Activated CD4-positive, alpha-beta memory T cell treated with anti-CD3 and anti-CD28 coated beads, Interleukin-2, amount 10 ng/mL, durations not matched to agents 7 days and 5 days (primary cell): ENCODE measurements at regions not wholly inside any gene's neighbourhood (a gene's known extent, or its start where the extent isn't known, plus 50 kb on each side); places are given as distances from the start of the nearest gene placed in this dataset.
"Not testable (repeated sequence)": the region's sequence is repeated elsewhere in the genome, so short reads cannot be mapped to it uniquely, and the experiment has no call there.

Source experiments
- CTCF ChIA-PET: fragments of 350-600 bp; sonication (Branson Sonifier 250); formaldehyde crosslinking; loops from one replicate; lab custom pipeline; 2021; ENCODE audit warnings: antibody characterized with exemption, inconsistent platforms; lab: Charles Lee
- POLR2A ChIA-PET: fragments of 350-600 bp; sonication (Branson Sonifier 250); formaldehyde crosslinking; loops from one replicate; lab custom pipeline; 2021; ENCODE audit warnings: antibody characterized with exemption; lab: Charles Lee
- DNase-seq: peaks from one replicate; pipeline ENCODE4 v3.0.0-alpha.2; 2020
- H3K27ac Mint-ChIP-seq: one replicate; pipeline ENCODE4 v1.8.0; 2021; ENCODE audit warnings: mild to moderate bottlenecking, mixed read lengths
- H3K27me3 Mint-ChIP-seq: one replicate; pipeline ENCODE4 v1.8.0; 2021; ENCODE audit warnings: mixed read lengths
- H3K36me3 Mint-ChIP-seq: one replicate; pipeline ENCODE4 v1.8.0; 2021; ENCODE audit warnings: low read depth, mixed read lengths
- H3K4me1 Mint-ChIP-seq: one replicate; pipeline ENCODE4 v1.8.0; 2021; ENCODE audit warnings: mixed read lengths
- H3K4me3 Mint-ChIP-seq: one replicate; pipeline ENCODE4 v1.8.0; 2021; ENCODE audit warnings: mild to moderate bottlenecking, mixed read lengths
- H3K9me3 Mint-ChIP-seq: one replicate; pipeline ENCODE4 v1.8.0; 2021; ENCODE audit warnings: mixed read lengths

GRCh38 chr20:52016022-52016421 is 175.6 kb downstream of the ZFP64 start:
- H3K36me3 Mint-ChIP-seq: no peaks in the 10 kb centered on the region
- DNase-seq: no peak
- H3K4me1 Mint-ChIP-seq: no peaks in the 10 kb centered on the region
- ChIA-PET POLR2A (no interaction called here), CTCF (no interaction called here)
- peaks cover 3% of the 10 kb centered on the region for H3K9me3 Mint-ChIP-seq
- H3K27me3 Mint-ChIP-seq: peaks cover 3% of the 10 kb centered on the region
- no peak overlapping the region for H3K27ac Mint-ChIP-seq
- H3K4me3 Mint-ChIP-seq: no peak overlapping the region

GRCh38 chr20:52015155-52015554 is 176.4 kb downstream of the ZFP64 start:
- Mint-ChIP-seq H3K4me3 (no peak overlapping the region), H3K9me3 (peaks cover 7% of the 10 kb centered on the region), H3K4me1 (no peaks in the 10 kb centered on the region), H3K27ac (no peak overlapping the region), H3K36me3 (no peaks in the 10 kb centered on the region), H3K27me3 (peaks cover 3% of the 10 kb centered on the region)
- POLR2A ChIA-PET: no interaction called here
- DNase-seq: no peak
- CTCF ChIA-PET: no interaction called here

DNA sequence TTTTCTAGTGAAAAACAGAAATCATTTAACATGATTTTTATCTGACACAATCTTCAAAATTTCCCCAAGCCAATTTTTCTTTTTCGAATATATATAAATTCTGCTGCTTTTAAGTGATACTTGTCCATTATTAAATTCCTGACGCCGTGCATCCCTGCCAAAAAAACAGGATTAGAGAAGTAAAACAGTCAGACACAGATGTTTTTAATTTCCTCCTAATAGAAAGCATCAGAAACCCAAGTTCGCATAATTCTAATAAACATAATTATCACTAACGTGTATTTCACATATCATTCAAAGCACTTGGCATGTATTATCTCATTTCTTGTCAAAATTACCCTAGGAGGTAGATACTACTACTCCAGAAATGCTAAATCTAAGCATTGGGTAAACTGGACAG is 179.5 kb downstream of the ZFP64 start:
- POLR2A ChIA-PET: no interaction called here

DNA sequence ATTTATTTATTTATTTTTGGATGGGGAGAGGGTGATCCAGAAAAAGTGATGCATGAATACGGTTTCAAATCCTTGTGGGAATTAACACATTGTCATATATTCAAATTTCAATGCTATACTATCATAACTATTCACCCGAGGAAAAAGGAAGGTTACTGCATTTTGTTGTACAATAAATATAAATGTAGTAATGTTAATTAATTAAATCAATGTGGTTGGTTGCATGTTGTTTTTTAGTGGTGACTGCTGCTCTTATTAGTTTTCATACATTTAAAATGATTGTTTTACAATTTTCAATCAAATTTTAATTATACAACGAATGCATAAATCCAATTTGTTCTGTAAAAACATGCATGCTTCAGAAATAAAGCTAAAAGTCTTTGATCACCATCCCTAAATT is 180.5 kb downstream of the ZFP64 start:
- Mint-ChIP-seq H3K36me3 (no peaks in the 10 kb centered on the region), H3K4me1 (no peaks in the 10 kb centered on the region), H3K27me3 (peaks cover 3% of the 10 kb centered on the region), H3K27ac (no peak overlapping the region), H3K4me3 (no peak overlapping the region), H3K9me3 (peaks cover 8% of the 10 kb centered on the region)
- ChIA-PET POLR2A (no interaction called here), CTCF (no interaction called here)
- DNase-seq: no peak

More for the DNA sequence above, 179.5 kb downstream of the ZFP64 start:
- no peak for DNase-seq
- Mint-ChIP-seq H3K27me3 (peaks cover 3% of the 10 kb centered on the region), H3K4me3 (no peak overlapping the region), H3K4me1 (no peaks in the 10 kb centered on the region), H3K27ac (no peak overlapping the region), H3K9me3 (peaks cover 8% of the 10 kb centered on the region), H3K36me3 (no peaks in the 10 kb centered on the region)
- CTCF ChIA-PET: no interaction called here

DNA sequence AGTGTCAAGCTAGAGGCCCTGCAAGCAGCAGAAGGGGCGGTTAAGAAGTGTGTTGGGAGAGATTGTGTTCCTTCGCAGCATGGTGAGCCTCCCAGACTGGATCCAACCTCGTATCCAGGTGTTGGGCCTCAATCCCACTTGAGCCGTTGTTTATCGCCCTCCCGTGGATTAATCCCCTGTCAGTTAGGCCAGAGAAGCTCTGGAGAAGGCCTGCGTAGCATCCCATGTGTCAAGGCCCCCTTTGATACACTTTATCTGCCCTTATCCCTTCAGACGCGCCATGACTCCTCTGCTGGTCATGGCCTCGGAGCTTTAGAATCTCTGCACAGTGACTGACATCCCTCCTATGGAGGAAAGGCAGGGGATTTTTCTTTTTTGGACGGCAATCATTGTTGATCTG is 181.0 kb downstream of the ZFP64 start:
- peaks cover 3% of the 10 kb centered on the region for H3K27me3 Mint-ChIP-seq
- no peak overlapping the region for H3K4me3 Mint-ChIP-seq
- peaks cover 8% of the 10 kb centered on the region for H3K9me3 Mint-ChIP-seq
- POLR2A ChIA-PET: no interaction called here
- CTCF ChIA-PET: no interaction called here
- H3K27ac Mint-ChIP-seq: no peak overlapping the region
- no peaks in the 10 kb centered on the region for H3K36me3 Mint-ChIP-seq
- no peaks in the 10 kb centered on the region for H3K4me1 Mint-ChIP-seq
- no peak for DNase-seq

GRCh38 chr20:52008874-52009273 is 182.7 kb downstream of the ZFP64 start:
- POLR2A ChIA-PET: no interaction called here
- Mint-ChIP-seq H3K9me3 (peaks cover 8% of the 10 kb centered on the region), H3K36me3 (no peaks in the 10 kb centered on the region), H3K4me1 (no peaks in the 10 kb centered on the region), H3K4me3 (no peak overlapping the region), H3K27ac (no peak overlapping the region), H3K27me3 (peaks cover 11% of the 10 kb centered on the region)
- DNase-seq: no peak
- CTCF ChIA-PET: interaction anchor here (0.6 kb wide), 1 partner anchor 120 kb away, joined by 3 read pairs; no protein-coding TSS in a partner anchor

GRCh38 chr20:52004715-52005114 is 186.9 kb downstream of the ZFP64 start:
- ChIA-PET POLR2A (no interaction called here), CTCF (no interaction called here)
- Mint-ChIP-seq H3K36me3 (no peaks in the 10 kb centered on the region), H3K27ac (no peak overlapping the region), H3K4me3 (no peak overlapping the region), H3K27me3 (peaks cover 20% of the 10 kb centered on the region), H3K4me1 (no peaks in the 10 kb centered on the region), H3K9me3 (no peaks in the 10 kb centered on the region)
- DNase-seq: no peak

- no peak for DNase-seq
- H3K27me3 Mint-ChIP-seq: peaks cover 20% of the 10 kb centered on the region
- H3K9me3 Mint-ChIP-seq: no peaks in the 10 kb centered on the region
- CTCF ChIA-PET: no interaction called here
- H3K36me3 Mint-ChIP-seq: no peaks in the 10 kb centered on the region
- H3K27ac Mint-ChIP-seq: no peak overlapping the region
- no peaks in the 10 kb centered on the region for H3K4me1 Mint-ChIP-seq
- H3K4me3 Mint-ChIP-seq: no peak overlapping the region
- POLR2A ChIA-PET: no interaction called here
Measured at GRCh38 chr20:52004018-52004417, 187.6 kb downstream of the ZFP64 start.

GRCh38 chr20:52003415-52003814 is 188.2 kb downstream of the ZFP64 start:
- Mint-ChIP-seq H3K4me1 (no peaks in the 10 kb centered on the region), H3K27ac (no peak overlapping the region), H3K9me3 (no peaks in the 10 kb centered on the region), H3K27me3 (peaks cover 20% of the 10 kb centered on the region), H3K4me3 (no peak overlapping the region), H3K36me3 (no peaks in the 10 kb centered on the region)
- ChIA-PET CTCF (no interaction called here), POLR2A (no interaction called here)
- no peak for DNase-seq

- Mint-ChIP-seq H3K4me1 (no peaks in the 10 kb centered on the region), H3K4me3 (no peak overlapping the region), H3K36me3 (no peaks in the 10 kb centered on the region), H3K27me3 (peaks cover 20% of the 10 kb centered on the region), H3K27ac (no peak overlapping the region), H3K9me3 (no peaks in the 10 kb centered on the region)
- no peak for DNase-seq
- ChIA-PET CTCF (interaction anchor here (1.0 kb wide), 1 partner anchor 12 kb away, joined by 3 read pairs; no protein-coding TSS in a partner anchor), POLR2A (no interaction called here)
Measured at GRCh38 chr20:52001999-52002666, 189.4 kb downstream of the ZFP64 start.

GRCh38 chr20:51997281-51997936 is 194.2 kb downstream of the ZFP64 start:
- H3K4me1 Mint-ChIP-seq, POLR2A ChIA-PET, H3K9me3 Mint-ChIP-seq, H3K36me3 Mint-ChIP-seq, CTCF ChIA-PET, H3K27me3 Mint-ChIP-seq, H3K27ac Mint-ChIP-seq, H3K4me3 Mint-ChIP-seq, DNase-seq: not testable (repeated sequence)

DNA sequence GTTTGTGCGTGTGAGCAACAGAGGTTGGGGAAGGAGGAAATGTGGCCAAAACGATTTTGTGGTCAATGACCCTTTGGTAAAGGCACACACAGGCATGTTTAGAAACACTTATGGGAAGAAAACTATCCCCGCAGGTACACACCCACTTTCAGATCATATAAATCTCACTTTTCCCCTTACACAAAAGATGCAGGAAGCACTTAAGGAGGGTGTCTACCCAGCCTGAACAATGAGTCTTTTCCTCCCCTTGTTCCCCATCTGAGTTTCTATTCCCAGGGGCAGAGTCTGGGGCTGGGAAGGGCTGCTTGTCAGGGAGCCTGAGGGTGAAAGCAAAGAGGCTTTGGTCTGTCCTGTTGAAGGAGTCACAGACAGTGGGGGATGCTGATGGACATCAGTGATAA is 193.2 kb upstream of the SALL4 start:
- ChIA-PET CTCF (no interaction called here), POLR2A (no interaction called here)
- Mint-ChIP-seq H3K4me3 (no peak overlapping the region), H3K36me3 (no peaks in the 10 kb centered on the region), H3K9me3 (no peaks in the 10 kb centered on the region), H3K27me3 (no peaks in the 10 kb centered on the region), H3K4me1 (no peaks in the 10 kb centered on the region), H3K27ac (no peak overlapping the region)
- DNase-seq: no peak

- H3K4me1 Mint-ChIP-seq: no peaks in the 10 kb centered on the region
- no peak overlapping the region for H3K4me3 Mint-ChIP-seq
- DNase-seq: no peak
- no peak overlapping the region for H3K27ac Mint-ChIP-seq
- POLR2A ChIA-PET: no interaction called here
- no peaks in the 10 kb centered on the region for H3K36me3 Mint-ChIP-seq
- CTCF ChIA-PET: no interaction called here
- H3K9me3 Mint-ChIP-seq: no peaks in the 10 kb centered on the region
- H3K27me3 Mint-ChIP-seq: no peaks in the 10 kb centered on the region
Measured at GRCh38 chr20:51994751-51995417, 192.6 kb upstream of the SALL4 start.
